ENCODE measurements at regions not wholly inside any gene's neighbourhood (a gene's known extent, or its start where the extent isn't known, plus 50 kb on each side); places are given as distances from the start of the nearest gene placed in this dataset.

DNA sequence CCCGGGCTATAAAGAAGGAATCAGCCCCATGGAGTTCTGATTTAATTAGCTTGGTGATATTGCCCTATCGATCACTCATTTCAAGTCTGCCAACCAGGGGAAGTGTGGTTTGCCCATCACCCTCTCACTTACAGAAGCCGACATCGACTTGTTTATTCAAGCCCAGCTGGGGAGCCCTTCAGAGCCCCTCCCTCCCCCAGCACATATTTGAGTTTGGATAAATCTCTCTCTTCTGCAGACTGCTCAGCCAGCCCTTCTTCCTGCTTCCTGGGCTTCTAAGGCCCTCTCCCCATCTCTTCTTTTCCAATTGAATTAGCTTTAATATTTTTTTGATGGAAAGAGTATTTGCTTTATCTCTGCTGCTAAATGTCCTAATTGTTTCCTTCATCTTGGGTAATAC is 299.0 kb downstream of the MIAT start:
- TF ChIP-seq CTCF (IDR thresholded peaks at IDR 0.05) (no peak), POLR2AphosphoS5 (IDR thresholded peaks at IDR 0.05; ENCODE audit: insufficient read depth in 1 of 2, low read depth in 1 of 2) (no peak), POLR2A (IDR thresholded peaks at IDR 0.05) (no peak)

All from vagina (tissue), 2 donors.